Type B pancreatic cell (in vitro differentiated cells): ENCODE measurements at regions not wholly inside any gene's neighbourhood (a gene's known extent, or its start where the extent isn't known, plus 50 kb on each side); places are given as distances from the start of the nearest gene placed in this dataset.

Experiments
- DNase-seq: peaks from one replicate; pipeline ENCODE4 v3.0.0; 2021; ENCODE audit warnings: mixed read lengths; ENCODE audit not compliant: unreplicated experiment; ENCODE audit errors: extremely low spot score
- H3K27ac Mint-ChIP-seq: 2 replicates; pipeline ENCODE4 v1.8.0; 2021; ENCODE audit warnings: mild to moderate bottlenecking, mixed read lengths
- H3K27me3 Mint-ChIP-seq: 2 replicates; pipeline ENCODE4 v1.8.0; 2021; ENCODE audit warnings: mixed read lengths
- H3K36me3 Mint-ChIP-seq: 2 replicates; pipeline ENCODE4 v1.8.0; 2021; ENCODE audit warnings: mixed read lengths
- H3K4me1 Mint-ChIP-seq: one replicate; pipeline ENCODE4 v1.8.0; 2021; ENCODE audit warnings: mixed read lengths; ENCODE audit not compliant: unreplicated experiment
- H3K4me3 Mint-ChIP-seq: 2 replicates; pipeline ENCODE4 v1.8.0; 2021; ENCODE audit warnings: mild to moderate bottlenecking, mixed read lengths
- H3K9me3 Mint-ChIP-seq: 2 replicates; pipeline ENCODE4 v1.8.0; 2021; ENCODE audit warnings: mixed read lengths
- CTCF ChIP-seq: fragments of 200-600 bp; sonication (generic); conservative IDR thresholded peaks from 2 replicates; pipeline ENCODE4 v1.5.0; 2021; ENCODE audit warnings: antibody characterized with exemption, mild to moderate bottlenecking

- no peak for DNase-seq
- peaks cover 4% of the 10 kb centered on the region for H3K27me3 Mint-ChIP-seq
- H3K4me3 Mint-ChIP-seq: no peak overlapping the region
- no peak for TF ChIP-seq CTCF
- H3K9me3 Mint-ChIP-seq: peaks cover 6% of the 10 kb centered on the region
- H3K36me3 Mint-ChIP-seq: no peaks in the 10 kb centered on the region
- H3K4me1 Mint-ChIP-seq: no peaks in the 10 kb centered on the region
- H3K27ac Mint-ChIP-seq: no peak overlapping the region
These were observed 860.2 kb upstream of the MAP3K7 start for GRCh38 chr6:91447081-91447480.

- H3K27me3 Mint-ChIP-seq: no peaks in the 10 kb centered on the region
- no peaks in the 10 kb centered on the region for H3K36me3 Mint-ChIP-seq
- H3K27ac Mint-ChIP-seq: no peak overlapping the region
- TF ChIP-seq CTCF: no peak
- DNase-seq: no peak
- no peaks in the 10 kb centered on the region for H3K9me3 Mint-ChIP-seq
- H3K4me3 Mint-ChIP-seq: no peak overlapping the region
- H3K4me1 Mint-ChIP-seq: no peaks in the 10 kb centered on the region
These were observed 856.5 kb upstream of the MAP3K7 start for GRCh38 chr6:91443405-91443804.

- no peak for TF ChIP-seq CTCF
- Mint-ChIP-seq H3K4me3 (no peak overlapping the region), H3K27me3 (no peaks in the 10 kb centered on the region), H3K36me3 (no peaks in the 10 kb centered on the region), H3K9me3 (no peaks in the 10 kb centered on the region), H3K4me1 (peaks cover 2% of the 10 kb centered on the region), H3K27ac (no peak overlapping the region)
- DNase-seq: no peak
These were observed 855.5 kb upstream of the MAP3K7 start for GRCh38 chr6:91442342-91442741.

- H3K4me1 Mint-ChIP-seq: peaks cover 5% of the 10 kb centered on the region
- H3K9me3 Mint-ChIP-seq: no peaks in the 10 kb centered on the region
- no peak overlapping the region for H3K27ac Mint-ChIP-seq
- H3K4me3 Mint-ChIP-seq: no peak overlapping the region
- H3K27me3 Mint-ChIP-seq: no peaks in the 10 kb centered on the region
- no peaks in the 10 kb centered on the region for H3K36me3 Mint-ChIP-seq
- no peak for TF ChIP-seq CTCF
- DNase-seq: no peak
These were observed 851.7 kb upstream of the MAP3K7 start for GRCh38 chr6:91438570-91438969.

GRCh38 chr6:91437315-91437729 is 850.5 kb upstream of the MAP3K7 start:
- no peaks in the 10 kb centered on the region for H3K27me3 Mint-ChIP-seq
- no peak for DNase-seq
- no peak overlapping the region for H3K4me3 Mint-ChIP-seq
- peaks cover 5% of the 10 kb centered on the region for H3K4me1 Mint-ChIP-seq
- H3K9me3 Mint-ChIP-seq: no peaks in the 10 kb centered on the region
- H3K27ac Mint-ChIP-seq: no peak overlapping the region
- H3K36me3 Mint-ChIP-seq: no peaks in the 10 kb centered on the region
- TF ChIP-seq CTCF: no peak

GRCh38 chr6:91436448-91436847 is 849.6 kb upstream of the MAP3K7 start:
- peaks cover 5% of the 10 kb centered on the region for H3K4me1 Mint-ChIP-seq
- no peak overlapping the region for H3K27ac Mint-ChIP-seq
- no peaks in the 10 kb centered on the region for H3K36me3 Mint-ChIP-seq
- no peaks in the 10 kb centered on the region for H3K9me3 Mint-ChIP-seq
- TF ChIP-seq CTCF: no peak
- H3K27me3 Mint-ChIP-seq: no peaks in the 10 kb centered on the region
- no peak for DNase-seq
- H3K4me3 Mint-ChIP-seq: no peak overlapping the region
